DMS 273 (cell line): ENCODE measurements at regions not wholly inside any gene's neighbourhood (a gene's known extent, or its start where the extent isn't known, plus 50 kb on each side); places are given as distances from the start of the nearest gene placed in this dataset.

Experiments used
- DNase-seq: peaks from one replicate; lab custom pipeline; 2025; ENCODE audit not compliant: unreplicated experiment; lab: John Stamatoyannopoulos, UW

DNA sequence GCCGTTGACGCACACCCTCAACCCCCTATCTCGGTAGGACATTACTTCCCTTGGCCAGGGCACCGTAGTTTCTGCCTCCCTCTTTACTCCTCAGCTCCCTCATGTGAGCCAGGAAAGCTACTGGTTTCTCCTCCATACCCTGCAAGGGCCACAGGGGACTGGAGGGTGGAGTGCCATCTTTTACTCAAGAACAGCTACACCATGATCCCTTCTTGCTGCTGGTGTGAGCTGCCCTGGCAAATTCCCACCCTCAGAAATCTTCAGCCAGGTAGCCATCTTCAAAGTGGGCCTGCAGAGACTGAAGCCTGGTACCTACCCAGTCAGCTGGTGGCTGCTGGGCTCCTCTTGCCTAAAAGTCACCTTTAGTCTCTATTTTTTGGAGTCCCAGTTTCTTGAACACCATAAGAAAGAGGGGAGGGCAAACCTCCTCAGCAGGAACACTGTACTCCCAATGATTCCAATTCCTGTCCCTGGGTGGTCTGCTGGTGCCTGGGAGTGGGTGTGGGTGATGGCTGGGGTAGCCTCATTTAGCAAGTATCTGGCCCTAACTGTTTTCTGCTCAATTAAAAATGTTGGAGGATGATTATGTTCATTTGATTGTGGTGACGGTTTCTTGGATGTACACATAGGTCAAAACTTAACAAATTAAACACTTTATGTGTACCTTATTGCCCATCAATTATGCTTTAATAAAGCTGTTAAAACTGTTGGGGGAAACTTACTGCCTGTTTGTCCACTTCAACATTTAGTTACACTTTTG is 105.0 kb upstream of the NPY start:
- DNase-seq = no peak

DNA sequence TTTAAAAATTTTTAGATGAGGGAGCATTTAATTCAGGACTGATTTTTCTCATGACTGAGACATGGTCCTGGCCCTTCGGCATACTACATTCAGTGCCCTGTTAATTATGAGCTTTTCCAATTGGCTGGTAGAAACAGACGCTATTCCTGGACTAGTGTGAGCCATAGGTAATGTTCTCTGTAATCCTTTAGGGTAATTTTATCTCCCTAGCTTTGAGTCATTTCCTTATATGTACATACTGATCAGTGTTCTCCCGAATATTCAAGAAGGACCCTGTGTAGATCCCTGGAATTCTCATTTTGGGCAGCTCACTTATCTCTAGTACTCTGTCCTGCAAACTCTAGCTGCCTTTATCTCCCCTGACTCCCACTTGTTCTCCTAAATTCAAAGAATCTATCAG is 92.6 kb upstream of the NPY start:
- DNase-seq = no peak

DNA sequence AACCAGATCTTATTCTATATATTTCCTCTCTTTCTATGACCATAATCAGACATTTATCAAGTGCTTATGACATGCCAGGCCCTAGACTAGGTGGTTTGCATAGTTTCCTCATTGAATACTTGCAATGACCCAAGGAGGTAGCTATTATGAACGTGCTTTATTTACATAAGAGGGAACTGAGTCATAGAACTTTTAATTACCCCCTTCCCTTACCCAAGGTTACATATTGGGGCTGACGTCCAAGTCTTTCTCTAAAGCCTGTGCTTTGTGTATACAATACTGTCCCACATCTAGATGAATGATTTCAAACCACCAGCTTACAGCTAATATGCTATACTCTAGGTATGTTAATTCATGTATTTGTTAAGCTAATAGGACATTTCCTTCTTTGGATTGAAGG is 91.9 kb upstream of the NPY start:
- DNase-seq = no peak

DNA sequence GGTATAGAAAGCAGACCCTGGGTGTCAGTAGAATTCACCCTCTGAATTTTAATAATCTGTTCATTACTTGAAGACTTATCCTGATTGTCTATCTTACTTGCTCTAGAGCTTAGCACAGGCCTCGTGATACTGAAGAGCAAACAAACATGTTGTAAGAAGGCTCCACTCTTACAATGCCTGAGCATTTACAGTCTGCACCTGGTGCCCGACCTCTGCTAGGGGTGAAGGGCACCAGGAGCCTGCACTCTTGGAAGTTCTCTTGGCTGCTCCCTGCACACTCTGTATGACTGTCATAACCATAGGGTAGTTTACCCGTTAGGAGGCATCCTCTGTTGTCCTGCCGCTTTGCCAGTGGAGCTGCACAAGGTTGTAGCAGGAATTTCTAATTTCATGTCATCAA is 91.3 kb upstream of the NPY start:
- no peak for DNase-seq

GRCh38 chr7:24197852-24198251 is 86.1 kb upstream of the NPY start:
- DNase-seq = no peak

DNA sequence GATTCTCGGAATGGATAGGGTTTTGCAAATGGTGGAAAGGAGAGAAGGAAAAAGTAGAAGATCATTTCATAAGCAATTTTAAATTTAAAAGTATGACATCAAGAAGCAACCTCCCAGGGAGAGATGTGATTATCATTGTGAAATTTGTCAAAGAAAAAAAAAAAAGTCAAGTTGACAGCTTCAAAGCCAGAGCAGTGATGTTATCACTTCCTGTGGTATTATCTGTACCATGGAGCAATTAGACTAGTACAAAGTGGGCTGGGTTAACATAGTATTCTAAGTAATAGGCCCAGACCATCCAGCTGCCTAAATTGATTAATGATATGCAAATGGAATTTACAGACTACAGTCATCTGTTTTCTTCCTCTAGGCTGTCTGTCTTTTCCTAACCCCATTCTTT is 84.0 kb upstream of the NPY start:
- no peak for DNase-seq

GRCh38 chr7:24200407-24200966 is 83.5 kb upstream of the NPY start:
- no peak for DNase-seq

GRCh38 chr7:24201226-24201625 is 82.8 kb upstream of the NPY start:
- no peak for DNase-seq

DNA sequence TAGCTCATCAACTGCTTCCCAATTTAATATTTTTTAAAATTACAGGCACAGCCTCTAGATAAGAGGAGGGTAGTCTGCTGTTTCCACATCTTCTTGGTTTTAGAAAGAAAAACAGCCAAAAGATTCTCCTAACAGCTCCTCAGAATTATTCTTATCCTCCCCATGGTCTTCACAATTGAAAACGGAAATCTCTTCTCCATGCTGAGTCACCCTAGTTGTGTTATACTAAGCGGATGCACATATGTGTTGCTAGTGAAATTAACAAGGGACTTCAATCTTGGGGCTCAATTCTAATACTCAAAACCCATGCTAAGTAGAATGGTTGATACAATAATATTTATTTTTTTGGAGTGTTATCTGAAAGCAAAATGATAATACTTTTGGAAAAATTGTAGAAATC is 71.9 kb upstream of the NPY start:
- no peak for DNase-seq

DNA sequence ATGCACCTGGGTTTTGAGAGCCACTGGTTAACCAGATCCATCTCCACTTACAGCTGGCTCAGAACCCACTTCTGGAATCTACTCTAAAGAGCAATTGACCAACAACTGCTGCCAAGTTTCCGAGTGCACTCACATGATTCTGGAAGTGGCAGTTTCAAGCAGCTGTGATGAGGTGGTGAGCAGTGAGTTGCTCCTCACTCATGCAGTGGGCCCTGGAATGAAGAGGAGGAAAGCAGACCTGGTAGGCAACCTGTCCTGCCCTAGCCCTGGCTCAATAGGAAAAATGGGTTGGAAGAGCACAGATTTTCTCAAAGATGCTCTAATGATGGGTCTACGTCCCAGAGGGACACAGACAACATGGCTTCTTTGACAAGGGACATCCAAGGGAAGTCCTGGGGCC is 70.7 kb upstream of the NPY start:
- DNase-seq = no peak

DNA sequence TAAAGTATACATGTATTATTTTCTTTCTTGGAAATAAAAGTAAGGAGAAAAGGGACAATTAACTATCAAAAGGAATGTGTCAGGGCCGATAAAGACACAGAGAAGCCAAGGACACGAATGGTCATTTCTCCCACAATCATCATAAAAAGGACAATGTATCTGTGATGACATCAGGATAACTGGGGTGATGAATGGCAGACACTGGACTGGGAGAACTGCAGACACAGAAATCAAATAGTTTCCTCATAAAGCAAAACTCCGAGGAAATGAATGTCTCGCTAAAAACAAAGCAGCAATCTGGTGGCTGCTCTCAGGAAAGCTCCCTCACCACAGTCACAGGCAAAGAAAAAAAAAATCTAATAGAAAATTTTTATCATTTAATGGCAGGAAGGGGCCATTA is 69.3 kb upstream of the NPY start:
- no peak for DNase-seq

DNA sequence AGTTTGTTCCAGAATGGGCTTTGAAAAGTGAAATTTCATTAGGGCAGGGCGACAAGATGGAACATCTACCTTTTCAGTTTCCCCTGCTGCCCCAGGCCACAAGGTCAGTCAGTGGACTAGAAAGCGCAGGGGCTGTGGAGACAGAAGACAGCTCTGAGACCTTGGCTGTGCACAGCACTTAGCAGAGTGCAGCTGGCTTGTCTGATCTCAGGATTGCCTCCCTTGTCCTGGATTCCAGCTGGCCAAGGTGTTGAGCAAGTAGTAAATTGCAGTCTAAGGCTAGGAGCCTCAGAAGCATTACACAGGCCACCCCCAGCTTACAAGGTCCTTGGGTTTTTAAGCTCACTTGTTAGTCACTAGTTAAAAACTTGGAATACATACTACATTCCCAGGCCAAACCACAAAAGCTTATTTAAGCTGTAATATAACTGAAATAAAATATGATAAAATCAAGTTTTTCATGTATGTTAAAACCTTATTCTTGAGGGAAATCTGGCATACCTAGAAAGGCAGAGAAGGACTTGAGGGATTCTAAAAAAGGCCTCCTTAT is 67.3 kb upstream of the NPY start:
- DNase-seq = no peak

DNA sequence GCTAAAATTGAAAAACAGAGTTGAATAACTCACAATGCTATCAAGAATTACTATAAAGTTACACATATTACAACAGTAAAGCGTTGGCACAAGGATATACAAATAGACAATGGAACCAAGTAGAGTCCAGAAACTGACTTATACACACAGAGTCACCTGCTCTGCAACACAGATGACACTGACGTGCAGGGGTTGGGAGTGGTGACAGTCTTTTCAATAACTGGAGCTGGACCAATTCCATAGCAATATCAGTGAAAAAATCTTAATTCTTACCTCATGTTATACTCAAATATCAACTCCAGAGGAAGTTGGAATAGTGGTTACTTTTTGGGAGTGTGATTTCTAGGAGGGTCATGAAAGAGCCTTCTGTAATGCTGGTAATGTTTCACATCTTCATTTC is 62.5 kb upstream of the NPY start:
- DNase-seq = no peak

- DNase-seq = peak; percentile 8
Observed at GRCh38 chr7:24227068-24227467, 56.9 kb upstream of the NPY start.

DNA sequence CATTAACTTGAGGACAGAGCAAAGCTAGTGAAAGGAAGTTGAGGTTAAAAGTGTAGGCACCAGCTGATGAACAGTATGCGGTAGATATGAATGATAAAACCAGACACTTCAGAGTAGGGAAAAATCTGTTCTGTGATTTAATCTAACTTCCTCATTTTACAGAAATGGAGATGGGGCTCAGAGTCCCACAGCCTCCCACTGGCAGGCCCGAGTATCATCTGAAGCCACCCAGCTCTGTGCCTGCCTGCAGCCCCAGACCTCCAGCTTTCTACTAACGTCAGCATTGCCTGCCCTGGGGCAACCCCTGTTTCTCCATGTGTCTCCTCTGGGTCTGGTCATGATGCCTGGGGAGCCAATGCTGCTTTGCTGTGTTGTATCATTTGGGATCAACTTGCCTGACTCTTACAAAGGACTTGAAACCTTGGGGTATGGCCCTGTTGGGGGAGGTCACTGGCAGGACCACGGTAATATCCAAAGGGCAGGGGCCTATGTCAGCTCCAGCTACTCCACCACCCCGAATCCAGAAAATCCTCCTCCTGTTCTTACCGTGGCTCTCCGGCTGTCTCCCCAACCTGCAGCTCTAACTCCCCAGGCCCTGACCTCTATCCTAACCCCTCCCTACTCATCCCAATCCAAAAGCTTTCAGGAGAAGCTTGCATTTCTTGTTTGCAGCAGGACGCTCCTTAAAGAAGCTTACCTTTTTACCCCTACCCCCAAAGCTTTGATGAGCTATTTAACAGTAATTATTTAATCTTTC is 56.2 kb upstream of the NPY start:
- no peak for DNase-seq

- no peak for DNase-seq
Observed at GRCh38 chr7:24229481-24230226, 54.3 kb upstream of the NPY start.

- no peak for DNase-seq
Observed at GRCh38 chr7:24231493-24231892, 52.5 kb upstream of the NPY start.

DNA sequence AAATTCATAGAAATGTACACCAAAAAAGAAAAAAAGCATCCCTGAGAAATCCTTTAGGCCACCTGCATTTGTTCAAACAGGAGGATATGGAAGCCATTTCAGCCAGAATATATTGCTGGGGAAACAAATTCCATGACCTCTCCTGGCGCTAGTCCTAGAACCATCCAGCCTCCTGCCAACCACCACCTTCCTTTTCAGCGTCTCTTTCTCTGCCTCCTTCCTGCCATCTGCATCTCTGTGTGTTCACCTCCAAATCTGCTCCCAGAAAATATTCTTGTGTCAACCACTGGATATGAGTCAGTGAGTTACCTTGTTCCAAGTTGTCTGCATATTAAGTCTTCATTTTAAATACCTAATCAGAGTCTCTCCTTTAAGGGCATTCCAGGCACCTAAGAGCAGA is 50.6 kb upstream of the NPY start:
- DNase-seq = peak; percentile 7
